Prostate gland (tissue), 2 donors: ENCODE measurements at regions not wholly inside any gene's neighbourhood (a gene's known extent, or its start where the extent isn't known, plus 50 kb on each side); places are given as distances from the start of the nearest gene placed in this dataset.

ENCODE experiments used
- CTCF ChIP-seq, 4 experiments: fragments of 200-600 bp in 2 of 4; fragments of 450-650 bp in 2 of 4; sonication (generic) in 2 of 4; IDR thresholded peaks; 1 replicate in 3 of 4; 2 replicates in 1 of 4; pipeline ENCODE4 v1.5.1; 2016 to 2019; ENCODE audit warnings: antibody characterized with exemption in 4 of 4, mild to moderate bottlenecking in 2 of 4, moderate library complexity in 2 of 4
- POLR2A ChIP-seq: fragments of 450-650 bp; IDR thresholded peaks from one replicate; pipeline ENCODE4 v1.6.1; 2016; ENCODE audit warnings: antibody characterized with exemption, mild to moderate bottlenecking

- TF ChIP-seq CTCF (IDR thresholded peaks at IDR 0.05) (no peak), POLR2A (no peak)
Observed at GRCh38 chr13:103866048-103866447, 799.8 kb upstream of the SLC10A2 start.
